ENCODE measurements at regions not wholly inside any gene's neighbourhood (a gene's known extent, or its start where the extent isn't known, plus 50 kb on each side); places are given as distances from the start of the nearest gene placed in this dataset.

DNA sequence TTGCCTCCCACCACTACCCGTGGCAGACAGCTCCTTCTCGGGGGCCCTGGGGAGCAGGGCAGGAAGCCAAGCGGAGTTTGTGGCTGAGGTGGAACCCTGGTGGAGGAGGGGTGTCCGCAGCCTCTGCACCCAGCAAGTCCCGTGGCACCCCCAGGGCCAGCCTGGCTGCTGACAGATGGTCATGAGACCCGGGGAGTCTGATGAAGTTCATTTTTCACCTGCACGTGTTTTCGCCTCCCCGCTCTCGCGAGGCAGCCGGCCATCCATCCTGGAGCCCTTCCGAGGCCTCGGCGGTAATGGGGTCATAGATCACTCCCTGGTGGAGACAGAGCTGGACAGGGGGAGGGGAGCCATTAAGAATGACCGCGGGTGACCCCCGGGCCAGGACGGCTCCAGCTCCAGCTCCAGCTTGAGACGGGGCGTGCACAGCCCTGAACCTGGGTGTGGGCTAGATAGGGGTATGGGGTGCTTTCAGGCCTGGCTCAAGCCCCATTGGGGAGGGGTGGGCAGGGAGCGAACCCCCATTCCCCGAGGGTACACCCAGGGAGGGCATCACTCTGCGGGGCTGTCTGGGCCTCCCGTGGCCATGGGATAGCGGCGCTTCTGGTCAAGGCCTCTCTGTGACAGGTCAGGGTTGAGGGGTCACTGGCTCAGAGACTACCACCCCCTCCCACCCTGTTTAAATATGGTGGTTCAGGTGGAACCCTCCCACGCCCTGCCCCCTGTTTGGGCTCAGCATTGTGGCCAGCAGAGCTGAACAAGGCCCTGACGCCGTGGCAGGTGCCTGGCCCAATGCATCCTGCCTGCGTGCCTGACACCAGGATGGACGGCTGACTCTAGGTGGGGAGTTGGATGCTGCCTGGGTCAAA lies 227.4 kb upstream of the GSE1 start (continued):
- no peak for TF ChIP-seq HNRNPL (IDR thresholded peaks at IDR 0.05; ENCODE audit: low read depth, low read length)
- TF ChIP-seq ZNF446 (CRISPR knock-in tag; IDR thresholded peaks at IDR 0.05) = no peak
- no peak for TF ChIP-seq MED13 (CRISPR knock-in tag; IDR thresholded peaks at IDR 0.05)
- no peak for TF ChIP-seq ATRX (CRISPR knock-in tag; IDR thresholded peaks at IDR 0.05; ENCODE audit: borderline replicate concordance)
- peak; percentile 37; the same call in 1 of the 2 replicates for TF ChIP-seq GABPB1 (CRISPR knock-in tag; IDR thresholded peaks at IDR 0.05)
- peak; percentile 72; the same call in 1 of the 2 replicates for TF ChIP-seq ZBTB7A (CRISPR knock-in tag; IDR thresholded peaks at IDR 0.05)
- TF ChIP-seq ZNF407 (CRISPR knock-in tag; IDR thresholded peaks at IDR 0.05; ENCODE audit: not compliant biosample characterization) = peak; percentile 35
- TF ChIP-seq ZNF629 (CRISPR knock-in tag; conservative IDR thresholded peaks at IDR 0.05) = peak; percentile 87
- no peak for TF ChIP-seq HOMEZ (CRISPR knock-in tag; IDR thresholded peaks at IDR 0.05; ENCODE audit: low read depth)
- no peak for TF ChIP-seq SRSF4 (IDR thresholded peaks at IDR 0.05; ENCODE audit: low read depth, low read length, poor library complexity, severe bottlenecking)
- TF ChIP-seq, protein P1, sequence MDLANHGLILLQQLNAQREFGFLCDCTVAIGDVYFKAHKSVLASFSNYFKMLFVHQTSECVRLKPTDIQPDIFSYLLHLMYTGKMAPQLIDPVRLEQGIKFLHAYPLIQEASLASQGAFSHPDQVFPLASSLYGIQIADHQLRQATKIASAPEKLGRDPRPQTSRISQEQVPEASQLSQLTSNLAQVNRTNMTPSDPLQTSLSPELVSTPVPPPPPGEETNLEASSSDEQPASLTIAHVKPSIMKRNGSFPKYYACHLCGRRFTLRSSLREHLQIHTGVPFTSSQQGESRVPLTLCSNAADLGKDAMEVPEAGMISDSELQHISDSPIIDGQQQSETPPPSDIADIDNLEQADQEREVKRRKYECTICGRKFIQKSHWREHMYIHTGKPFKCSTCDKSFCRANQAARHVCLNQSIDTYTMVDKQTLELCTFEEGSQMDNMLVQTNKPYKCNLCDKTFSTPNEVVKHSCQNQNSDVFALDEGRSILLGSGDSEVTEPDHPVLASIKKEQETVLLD (CRISPR knock-in tag; IDR thresholded peaks at IDR 0.05; ENCODE audit: low read depth) = no peak
- TF ChIP-seq, protein P2, sequence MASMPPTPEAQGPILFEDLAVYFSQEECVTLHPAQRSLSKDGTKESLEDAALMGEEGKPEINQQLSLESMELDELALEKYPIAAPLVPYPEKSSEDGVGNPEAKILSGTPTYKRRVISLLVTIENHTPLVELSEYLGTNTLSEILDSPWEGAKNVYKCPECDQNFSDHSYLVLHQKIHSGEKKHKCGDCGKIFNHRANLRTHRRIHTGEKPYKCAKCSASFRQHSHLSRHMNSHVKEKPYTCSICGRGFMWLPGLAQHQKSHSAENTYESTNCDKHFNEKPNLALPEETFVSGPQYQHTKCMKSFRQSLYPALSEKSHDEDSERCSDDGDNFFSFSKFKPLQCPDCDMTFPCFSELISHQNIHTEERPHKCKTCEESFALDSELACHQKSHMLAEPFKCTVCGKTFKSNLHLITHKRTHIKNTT (CRISPR knock-in tag; IDR thresholded peaks at IDR 0.05) = no peak
- TF ChIP-seq RORA (CRISPR knock-in tag; IDR thresholded peaks at IDR 0.05) = no peak
- TF ChIP-seq NCOA1 (CRISPR knock-in tag; IDR thresholded peaks at IDR 0.05) = peak; percentile 80; the same call in 1 of the 2 replicates
- no peak for TF ChIP-seq ZNF558 (CRISPR knock-in tag; IDR thresholded peaks at IDR 0.05; ENCODE audit: borderline replicate concordance)
- no peak for TF ChIP-seq HNRNPK (IDR thresholded peaks at IDR 0.05; ENCODE audit: low read depth, low read length, poor library complexity, severe bottlenecking)
